SK-N-MC (cell line): ENCODE measurements at regions not wholly inside any gene's neighbourhood (a gene's known extent, or its start where the extent isn't known, plus 50 kb on each side); places are given as distances from the start of the nearest gene placed in this dataset.

Experiments used
- EZH2 ChIP-seq: fragments of 200-600 bp; sonication (generic); IDR thresholded peaks from one replicate; pipeline ENCODE4 v1.6.1; 2017; ENCODE audit warnings: antibody characterized with exemption
- FOXP2 ChIP-seq: optimal IDR thresholded peaks from 2 replicates; pipeline ENCODE3; 2011; ENCODE audit warnings: mild to moderate bottlenecking, moderate library complexity; ENCODE audit not compliant: insufficient read depth; ENCODE audit errors: extremely low read length, control extremely low read depth
- POLR2AphosphoS5 ChIP-seq: IDR thresholded peaks from 2 replicates; pipeline ENCODE4 v1.6.1; 2012; ENCODE audit warnings: mild to moderate bottlenecking, low read depth, low read length, borderline replicate concordance

DNA sequence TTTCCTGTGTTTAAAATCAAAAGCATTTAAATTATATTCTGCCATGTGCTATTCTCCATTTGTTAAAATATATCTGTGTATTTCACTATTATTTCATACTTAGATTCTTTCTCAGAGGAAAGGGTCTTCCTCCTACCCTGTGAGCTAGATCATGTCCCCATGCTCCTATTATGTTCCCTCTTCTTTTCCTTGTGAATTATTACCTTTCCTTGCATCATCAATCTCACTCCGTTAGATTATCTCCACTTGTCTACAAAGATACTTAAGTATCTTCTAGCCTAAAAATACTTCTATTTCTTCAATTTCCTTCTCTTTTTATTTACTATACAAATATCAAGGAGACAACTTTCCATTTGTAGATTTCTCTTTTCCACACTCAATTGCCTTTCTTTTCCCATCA is 146.5 kb downstream of the FOXG1 start:
- TF ChIP-seq EZH2 (no peak), POLR2AphosphoS5 (no peak), FOXP2 (no peak)
